Tibial artery (tissue), 4 donors: ENCODE measurements at regions not wholly inside any gene's neighbourhood (a gene's known extent, or its start where the extent isn't known, plus 50 kb on each side); places are given as distances from the start of the nearest gene placed in this dataset.

Experiments used
- DNase-seq, 2 donors: peaks; one replicate each; pipeline ENCODE4 v3.0.0-alpha.2; 2019
- H3K27ac ChIP-seq, 2 donors: fragments of 200-600 bp; sonication (generic) in 1 of 2; 1 replicate in 1 of 2; 2 replicates in 1 of 2; pipeline ENCODE4 v1.5.1; 2018 to 2019; ENCODE audit warnings: mild to moderate bottlenecking in 1 of 2
- H3K27me3 ChIP-seq, 2 donors: fragments of 200-600 bp; sonication (generic) in 1 of 2; one replicate each; pipeline versions ENCODE4 v1.5.1 to v1.6.0; 2016 to 2019
- H3K36me3 ChIP-seq, 3 donors: fragments of 200-600 bp; sonication (generic) in 2 of 3; one replicate each; pipeline ENCODE4 v1.5.1; 2016 to 2019; ENCODE audit warnings: mild to moderate bottlenecking in 2 of 3
- H3K4me1 ChIP-seq, 4 donors: fragments of 200-600 bp; sonication (generic) in 2 of 4; 1 replicate in 3 of 4; 2 replicates in 1 of 4; pipeline ENCODE4 v1.5.1; 2016 to 2019
- H3K4me3 ChIP-seq, 2 donors: fragments of 200-600 bp; sonication (generic) in 1 of 2; 1 replicate in 1 of 2; 2 replicates in 1 of 2; pipeline ENCODE4 v1.5.1; 2018 to 2019; ENCODE audit warnings: mild to moderate bottlenecking in 2 of 2
- H3K9me3 ChIP-seq, 3 donors: fragments of 200-600 bp; sonication (generic) in 1 of 3; one replicate each; pipeline ENCODE4 v1.5.1; 2016 to 2019
- intact Hi-C: fragments of 100-400 bp; cut with DNase I; formaldehyde crosslinking; loops from one replicate; pipeline ENCODE4 v1.15.0; 2023; ENCODE audit warnings: low total_unique reads
- TF ChIP-seq, protein P1 (sequence below), 2 experiments: fragments of 200-600 bp in 1 of 2; fragments of 450-650 bp in 1 of 2; IDR thresholded peaks; one replicate each; pipeline ENCODE4 v1.5.1; 2017 to 2019; ENCODE audit warnings: antibody characterized with exemption in 2 of 2, mild to moderate bottlenecking in 1 of 2, moderate library complexity in 1 of 2

DNA sequence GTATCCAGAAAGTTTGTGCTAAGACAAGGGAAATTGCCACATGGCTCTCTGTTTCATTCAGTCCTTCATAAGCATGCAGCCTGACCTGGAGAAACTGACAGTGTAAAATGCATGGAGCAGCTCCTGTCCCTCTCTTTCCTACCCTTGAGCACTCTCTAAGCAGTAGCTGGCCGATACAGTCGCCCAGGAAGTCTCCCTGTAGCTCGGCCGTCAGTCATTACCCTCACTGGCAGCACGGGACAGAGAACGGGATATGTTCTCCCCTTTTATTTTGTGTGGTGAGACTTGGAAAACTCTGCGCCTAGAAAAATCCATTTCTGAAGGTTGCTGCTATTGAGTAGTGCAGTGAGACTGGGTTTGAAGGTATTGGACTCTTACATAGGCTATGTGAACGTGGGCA lies 56.8 kb upstream of the KCNMB1 start:
- intact Hi-C loops, result no loop called here
- Histone ChIP-seq H3K4me1 (no peaks in the 10 kb centered on the region), H3K4me3 (no peak overlapping the region), H3K36me3 (no peaks in the 10 kb centered on the region), H3K27me3 (no peaks in the 10 kb centered on the region), H3K27ac (no peak overlapping the region), H3K9me3 (peaks cover 0 to 10% (median 9%) of the 10 kb centered on the region in 3 donors)
- DNase-seq, result no peak
- TF ChIP-seq, protein P1, sequence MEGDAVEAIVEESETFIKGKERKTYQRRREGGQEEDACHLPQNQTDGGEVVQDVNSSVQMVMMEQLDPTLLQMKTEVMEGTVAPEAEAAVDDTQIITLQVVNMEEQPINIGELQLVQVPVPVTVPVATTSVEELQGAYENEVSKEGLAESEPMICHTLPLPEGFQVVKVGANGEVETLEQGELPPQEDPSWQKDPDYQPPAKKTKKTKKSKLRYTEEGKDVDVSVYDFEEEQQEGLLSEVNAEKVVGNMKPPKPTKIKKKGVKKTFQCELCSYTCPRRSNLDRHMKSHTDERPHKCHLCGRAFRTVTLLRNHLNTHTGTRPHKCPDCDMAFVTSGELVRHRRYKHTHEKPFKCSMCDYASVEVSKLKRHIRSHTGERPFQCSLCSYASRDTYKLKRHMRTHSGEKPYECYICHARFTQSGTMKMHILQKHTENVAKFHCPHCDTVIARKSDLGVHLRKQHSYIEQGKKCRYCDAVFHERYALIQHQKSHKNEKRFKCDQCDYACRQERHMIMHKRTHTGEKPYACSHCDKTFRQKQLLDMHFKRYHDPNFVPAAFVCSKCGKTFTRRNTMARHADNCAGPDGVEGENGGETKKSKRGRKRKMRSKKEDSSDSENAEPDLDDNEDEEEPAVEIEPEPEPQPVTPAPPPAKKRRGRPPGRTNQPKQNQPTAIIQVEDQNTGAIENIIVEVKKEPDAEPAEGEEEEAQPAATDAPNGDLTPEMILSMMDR (IDR thresholded peaks at IDR 0.05), result no peak

DNA sequence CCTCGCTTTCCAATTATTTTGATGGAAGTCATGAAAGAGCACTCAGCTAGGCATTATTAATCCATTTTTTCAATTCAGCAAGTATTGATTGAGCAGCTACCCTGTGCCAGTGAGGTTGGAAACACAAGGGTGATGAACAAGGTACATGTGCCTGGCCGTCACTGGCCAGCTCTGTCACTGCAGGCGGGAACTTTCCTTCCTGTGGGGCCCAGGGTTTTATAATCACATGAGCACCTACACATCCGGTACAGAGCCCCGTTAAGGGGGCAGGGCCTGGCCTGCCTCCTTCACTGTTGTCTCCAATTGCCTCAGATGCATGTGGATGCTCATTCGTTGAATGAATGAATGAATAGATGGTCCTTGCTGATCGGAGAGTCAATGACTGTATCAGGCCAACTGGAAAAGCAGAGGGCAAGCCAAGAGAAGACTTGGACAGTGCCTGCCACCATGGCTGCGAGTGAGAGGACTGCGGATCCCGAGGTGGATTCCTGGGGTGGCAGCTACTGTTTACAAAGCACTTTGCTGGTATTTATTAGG lies 55.9 kb upstream of the KCNMB1 start:
- DNase-seq, result no peak

DNA sequence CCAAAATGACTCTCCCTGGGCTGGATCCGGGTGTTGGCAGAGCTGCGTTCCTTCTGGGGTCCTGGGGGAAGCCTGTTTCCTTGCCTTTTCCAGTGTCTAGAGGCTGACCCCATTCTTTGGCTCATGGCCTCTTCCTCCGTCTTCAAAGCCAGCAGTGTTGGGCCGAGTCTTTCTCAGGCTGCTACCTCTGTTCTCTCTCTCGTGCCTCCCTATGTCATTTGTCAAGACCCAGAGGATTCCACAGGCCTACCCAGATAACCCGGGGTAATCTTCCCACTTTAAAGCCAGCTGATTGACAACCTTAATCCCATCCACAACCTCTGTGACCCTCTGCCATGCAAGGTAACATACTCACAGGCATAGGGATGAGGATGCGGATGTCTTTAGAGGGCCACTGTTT lies 55.0 kb upstream of the KCNMB1 start:
- no peak overlapping the region for H3K4me3 ChIP-seq
- intact Hi-C loops, result no loop called here
- no peaks in the 10 kb centered on the region for H3K4me1 ChIP-seq
- peaks cover 0 to 10% (median 9%) of the 10 kb centered on the region in 3 donors for H3K9me3 ChIP-seq
- H3K27ac ChIP-seq, result no peak overlapping the region
- TF ChIP-seq, protein P1 (IDR thresholded peaks at IDR 0.05), result no peak
- no peaks in the 10 kb centered on the region for H3K36me3 ChIP-seq
- H3K27me3 ChIP-seq, result no peaks in the 10 kb centered on the region
- DNase-seq, result no peak

More for the DNA sequence above, 55.9 kb upstream of the KCNMB1 start:
- Histone ChIP-seq H3K36me3 (no peaks in the 10 kb centered on the region), H3K27ac (no peak overlapping the region), H3K27me3 (no peaks in the 10 kb centered on the region), H3K4me3 (no peak overlapping the region), H3K4me1 (no peaks in the 10 kb centered on the region), H3K9me3 (peaks cover 0 to 10% (median 9%) of the 10 kb centered on the region in 3 donors)
- TF ChIP-seq, protein P1 (IDR thresholded peaks at IDR 0.05), result no peak
- intact Hi-C loops, result no loop called here

DNA sequence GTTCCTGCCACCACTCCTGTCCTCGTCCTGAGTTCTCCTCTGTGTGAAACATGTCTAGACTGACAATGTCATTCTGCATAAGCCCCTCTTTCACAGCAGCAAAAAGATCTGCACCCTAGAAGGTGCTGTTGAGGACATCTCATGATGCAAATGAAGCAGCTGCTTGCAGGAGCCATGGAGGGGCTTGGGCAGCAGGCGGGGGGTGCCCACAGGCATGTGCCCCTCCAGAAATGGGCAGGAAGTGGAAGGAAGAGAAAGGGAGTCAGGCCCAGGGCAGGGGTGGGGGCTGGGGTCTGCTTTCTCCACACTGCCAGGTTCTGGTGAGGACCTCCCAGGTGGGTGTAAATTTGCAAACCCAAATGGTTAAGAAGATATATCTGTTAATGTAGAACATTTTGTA lies 54.5 kb upstream of the KCNMB1 start:
- Histone ChIP-seq H3K27ac (no peak overlapping the region), H3K4me1 (no peaks in the 10 kb centered on the region), H3K36me3 (no peaks in the 10 kb centered on the region), H3K27me3 (no peaks in the 10 kb centered on the region), H3K9me3 (peaks cover 0 to 10% (median 9%) of the 10 kb centered on the region in 3 donors), H3K4me3 (no peak overlapping the region)
- intact Hi-C loops, result no loop called here
- TF ChIP-seq, protein P1 (IDR thresholded peaks at IDR 0.05), result no peak
- DNase-seq, result no peak

DNA sequence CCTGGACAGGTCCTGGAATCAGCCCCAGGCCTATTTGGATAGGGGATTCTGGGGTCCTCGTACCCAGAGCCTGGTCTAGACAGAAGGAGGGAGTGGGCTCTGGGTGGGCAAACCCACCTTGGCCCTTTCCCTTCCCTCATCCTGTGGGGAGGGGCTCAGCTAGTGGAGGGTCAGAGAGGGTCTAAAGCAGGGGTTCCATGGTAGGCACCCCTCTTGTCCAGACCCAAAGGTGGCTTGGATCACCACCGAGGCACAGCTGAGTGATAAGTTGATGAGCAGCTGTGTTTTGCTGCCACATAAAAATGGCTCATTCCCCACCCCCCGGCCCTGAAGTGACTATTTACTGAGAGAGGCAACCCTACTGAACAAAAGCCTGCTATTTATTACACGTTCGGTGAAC lies 53.8 kb upstream of the KCNMB1 start:
- TF ChIP-seq, protein P1 (IDR thresholded peaks at IDR 0.05), result no peak

DNA sequence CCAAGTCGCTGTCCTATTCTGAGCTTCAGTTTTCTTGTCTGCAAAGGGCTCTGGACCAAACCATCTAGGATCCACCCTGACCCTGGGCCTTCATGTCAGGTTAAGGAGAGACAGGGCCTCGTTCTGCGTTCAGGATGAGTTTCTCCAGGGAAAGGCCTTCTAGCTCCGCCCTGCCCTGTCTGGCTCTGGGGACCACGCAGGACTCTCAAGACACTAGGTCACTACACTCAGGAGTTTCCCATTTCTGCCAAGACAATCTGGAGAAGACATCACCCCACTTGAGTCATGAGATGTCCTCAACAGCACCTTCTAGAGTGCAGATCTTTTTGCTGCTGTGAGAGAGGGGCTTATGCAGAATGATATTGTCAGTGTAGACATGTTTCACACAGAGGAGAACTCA lies 53.2 kb upstream of the KCNMB1 start:
- H3K4me3 ChIP-seq, result no peak overlapping the region
- H3K36me3 ChIP-seq, result no peaks in the 10 kb centered on the region
- no peaks in the 10 kb centered on the region for H3K27me3 ChIP-seq
- H3K27ac ChIP-seq, result no peak overlapping the region
- no peaks in the 10 kb centered on the region for H3K4me1 ChIP-seq
- DNase-seq, result no peak
- TF ChIP-seq, protein P1 (IDR thresholded peaks at IDR 0.05), result no peak
- intact Hi-C loops, result no loop called here
- H3K9me3 ChIP-seq, result peaks cover 0 to 9% (median 6%) of the 10 kb centered on the region in 3 donors

More for the DNA sequence above, 53.8 kb upstream of the KCNMB1 start:
- no peak overlapping the region for H3K4me3 ChIP-seq
- H3K4me1 ChIP-seq, result no peaks in the 10 kb centered on the region
- H3K27me3 ChIP-seq, result no peaks in the 10 kb centered on the region
- no peaks in the 10 kb centered on the region for H3K36me3 ChIP-seq
- H3K9me3 ChIP-seq, result peaks cover 0 to 10% (median 9%) of the 10 kb centered on the region in 3 donors
- intact Hi-C loops, result no loop called here
- no peak overlapping the region for H3K27ac ChIP-seq
- no peak for DNase-seq
